Fibroblast of upper back skin (primary cell): ENCODE measurements at regions not wholly inside any gene's neighbourhood (a gene's known extent, or its start where the extent isn't known, plus 50 kb on each side); places are given as distances from the start of the nearest gene placed in this dataset.

Experiments used
- DNase-seq: peaks from one replicate; pipeline ENCODE4 v3.0.0-alpha.2; 2013

- no peak for DNase-seq
Measured at GRCh38 chr14:54094765-54095164, 138.1 kb upstream of the BMP4 start.

- no peak for DNase-seq
Measured at GRCh38 chr14:54098536-54098935, 141.9 kb upstream of the BMP4 start.

- DNase-seq = no peak
Measured at GRCh38 chr14:54102051-54102456, 145.4 kb upstream of the BMP4 start.

GRCh38 chr14:54102530-54102929 is 145.9 kb upstream of the BMP4 start:
- no peak for DNase-seq

GRCh38 chr14:54104601-54105145 is 148.0 kb upstream of the BMP4 start:
- DNase-seq = no peak

- no peak for DNase-seq
Measured at GRCh38 chr14:54105406-54105805, 148.8 kb upstream of the BMP4 start.

GRCh38 chr14:54105898-54106297 is 149.3 kb upstream of the BMP4 start:
- DNase-seq = no peak

GRCh38 chr14:54106661-54107377 is 150.2 kb upstream of the BMP4 start:
- no peak for DNase-seq

GRCh38 chr14:54108481-54109471 is 152.2 kb upstream of the BMP4 start:
- peak; percentile 89 for DNase-seq

GRCh38 chr14:54109521-54110120 is 153.0 kb upstream of the BMP4 start:
- no peak for DNase-seq

- DNase-seq = no peak
Measured at GRCh38 chr14:54114941-54115340, 158.3 kb upstream of the BMP4 start.

- no peak for DNase-seq
Measured at GRCh38 chr14:54116198-54116885, 159.7 kb upstream of the BMP4 start.

- peak; percentile 26 for DNase-seq
Measured at GRCh38 chr14:54116972-54117371, 160.3 kb upstream of the BMP4 start.

- DNase-seq = no peak
Measured at GRCh38 chr14:54117396-54117795, 160.8 kb upstream of the BMP4 start.

- no peak for DNase-seq
Measured at GRCh38 chr14:54117924-54118323, 161.3 kb upstream of the BMP4 start.

GRCh38 chr14:54120260-54120659 is 163.6 kb upstream of the BMP4 start:
- no peak for DNase-seq

GRCh38 chr14:54121466-54122027 is 164.9 kb upstream of the BMP4 start:
- DNase-seq = no peak

GRCh38 chr14:54123841-54124240 is 167.2 kb upstream of the BMP4 start:
- DNase-seq = no peak

GRCh38 chr14:54125109-54125508 is 168.5 kb upstream of the BMP4 start:
- DNase-seq = no peak

GRCh38 chr14:54126947-54127346 is 170.3 kb upstream of the BMP4 start:
- DNase-seq = no peak

- peak; percentile 42 for DNase-seq
Measured at GRCh38 chr14:54127526-54127925, 170.9 kb upstream of the BMP4 start.
